NCI-H446 (cell line): ENCODE measurements at regions not wholly inside any gene's neighbourhood (a gene's known extent, or its start where the extent isn't known, plus 50 kb on each side); places are given as distances from the start of the nearest gene placed in this dataset.
"Not testable (repeated sequence)": the region's sequence is repeated elsewhere in the genome, so short reads cannot be mapped to it uniquely, and the experiment has no call there.

ENCODE experiments used
- DNase-seq, 2 experiments: peaks; one replicate each; lab custom pipeline; 2025; lab: John Stamatoyannopoulos, UW

- not testable (repeated sequence) for DNase-seq
Observed at GRCh38 chr5:97234380-97234779, 51.3 kb upstream of the RIOK2 start.

GRCh38 chr5:97242341-97242740 lies 59.3 kb upstream of the RIOK2 start:
- DNase-seq: no peak

GRCh38 chr5:97243353-97243752 lies 60.3 kb upstream of the RIOK2 start:
- DNase-seq: no peak

- DNase-seq: no peak
Observed at GRCh38 chr5:97245386-97245785, 62.3 kb upstream of the RIOK2 start.

GRCh38 chr5:97250113-97250512 lies 67.1 kb upstream of the RIOK2 start:
- DNase-seq: no peak

- no peak for DNase-seq
Observed at GRCh38 chr5:97266076-97266475, 83.0 kb upstream of the RIOK2 start.

- DNase-seq: peak in 1 of 2 experiments; percentile 31
Observed at GRCh38 chr5:97266576-97266975, 83.5 kb upstream of the RIOK2 start.

DNA sequence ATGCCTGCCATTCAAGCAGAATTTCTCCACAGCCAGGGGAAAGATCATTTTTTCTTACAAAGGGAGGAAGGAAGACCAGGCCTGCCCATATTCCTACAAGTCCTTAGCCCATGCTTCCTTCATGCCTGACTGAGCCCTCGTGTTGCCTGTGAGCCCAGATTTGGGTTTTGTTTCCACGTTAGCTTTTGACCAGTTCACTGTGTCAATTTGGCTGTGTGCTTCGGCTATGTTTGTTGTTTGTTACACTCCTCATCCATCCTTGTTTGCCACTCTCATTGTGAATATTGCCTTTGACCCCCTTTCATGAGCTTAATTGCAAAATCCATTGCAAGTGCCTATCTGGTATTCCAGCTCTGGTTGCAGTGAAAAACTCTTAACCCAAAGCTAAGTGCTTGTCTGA lies 84.7 kb upstream of the RIOK2 start:
- no peak for DNase-seq

- no peak for DNase-seq
Observed at GRCh38 chr5:97276474-97277120, 93.5 kb upstream of the RIOK2 start.

- DNase-seq: no peak
Observed at GRCh38 chr5:97281257-97281656, 98.2 kb upstream of the RIOK2 start.

DNA sequence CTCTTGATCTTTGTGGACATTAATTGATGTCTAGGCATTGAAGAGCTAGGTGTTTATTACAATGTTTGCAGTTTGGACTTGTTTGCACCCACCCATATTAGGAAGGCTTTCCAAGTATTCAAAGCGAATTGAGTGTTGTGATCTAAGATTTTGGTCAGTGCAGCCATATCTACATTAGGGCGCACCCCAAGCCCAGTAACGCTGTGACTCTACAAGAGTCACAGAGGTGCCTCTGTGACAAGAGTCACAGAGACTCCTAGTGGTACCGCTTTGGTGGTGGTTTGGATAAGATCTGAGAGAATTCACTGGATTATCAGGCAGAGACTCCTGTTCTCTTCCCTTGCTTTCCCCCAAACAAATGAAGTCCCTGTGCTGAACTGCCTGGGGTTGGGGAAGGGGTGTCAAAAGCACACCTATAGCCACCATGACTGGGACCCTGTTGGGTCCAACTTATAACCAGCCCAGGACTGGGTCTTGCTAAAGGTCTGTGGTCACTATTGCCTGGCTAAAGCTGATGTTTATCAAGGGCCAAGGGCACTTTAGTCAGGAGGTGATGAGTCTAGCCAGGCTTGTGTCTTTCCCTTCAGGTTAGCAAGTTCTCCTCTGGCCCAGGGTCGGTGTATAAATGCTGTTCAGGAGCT lies 114.1 kb upstream of the RIOK2 start:
- peak; percentile 36 to 40 for DNase-seq

GRCh38 chr5:97297704-97298091 lies 114.7 kb upstream of the RIOK2 start:
- no peak for DNase-seq

DNA sequence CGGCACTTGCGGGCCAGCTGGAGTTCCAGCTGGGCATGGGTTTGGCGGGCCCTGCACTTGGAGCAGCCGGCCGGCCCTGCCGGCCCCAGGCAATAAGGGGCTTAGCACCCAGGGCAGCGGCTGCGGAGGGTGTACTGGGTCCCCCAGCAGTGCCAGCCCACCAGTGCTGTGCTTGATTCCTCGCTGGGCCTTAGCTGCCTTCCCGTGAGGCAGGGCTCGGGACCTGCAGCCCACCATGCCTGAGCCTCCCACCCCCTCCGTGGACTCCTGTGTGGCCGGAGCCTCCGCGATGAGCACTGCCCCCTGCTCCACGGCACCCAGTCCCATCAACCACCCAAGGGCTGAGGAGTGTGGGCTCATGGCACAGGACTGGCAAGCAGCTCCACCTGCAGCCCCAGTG lies 118.1 kb upstream of the RIOK2 start:
- DNase-seq: not testable (repeated sequence)

- DNase-seq: no peak
Observed at GRCh38 chr5:97338729-97339128, 155.7 kb upstream of the RIOK2 start.

DNA sequence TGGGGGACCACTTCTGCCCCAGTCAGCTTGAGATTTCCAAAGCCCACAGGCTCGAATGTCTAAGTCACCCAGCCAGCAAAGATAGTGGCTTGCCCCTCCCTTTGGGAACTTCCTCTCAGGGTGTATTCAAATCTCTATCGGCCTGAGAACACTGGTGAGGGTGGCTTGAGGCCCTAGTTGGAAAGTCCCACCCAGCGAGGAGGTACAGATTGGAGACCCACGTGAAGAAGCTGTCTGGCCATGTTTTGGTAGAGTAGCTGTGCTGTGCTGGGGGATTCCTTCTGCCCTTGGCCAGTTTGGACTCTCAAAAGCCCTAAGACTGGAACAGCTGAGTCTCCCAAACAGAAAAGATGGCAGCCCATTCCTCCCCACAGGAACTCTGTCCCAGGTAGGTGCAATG lies 172.7 kb upstream of the RIOK2 start:
- no peak for DNase-seq

GRCh38 chr5:97363577-97363976 lies 180.5 kb upstream of the RIOK2 start:
- DNase-seq: no peak

DNA sequence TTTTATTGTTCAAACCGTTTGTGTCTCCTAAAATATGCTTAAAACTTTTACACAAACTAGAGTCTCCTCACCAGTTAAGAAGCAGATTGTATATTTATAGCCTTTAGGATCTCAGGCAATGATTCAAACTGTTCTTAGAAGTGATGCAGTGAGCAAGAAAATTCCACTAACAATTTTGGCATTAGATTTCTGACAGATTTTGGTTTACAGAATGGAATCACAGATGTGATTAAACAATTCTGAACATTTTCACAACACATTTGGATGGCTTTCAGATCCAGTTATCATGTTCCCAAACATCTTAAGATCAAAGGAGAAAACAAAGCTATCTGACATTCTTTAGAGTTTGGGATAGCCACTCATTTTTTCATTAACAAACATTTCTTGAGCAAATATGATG lies 181.7 kb upstream of the RIOK2 start:
- DNase-seq: no peak

DNA sequence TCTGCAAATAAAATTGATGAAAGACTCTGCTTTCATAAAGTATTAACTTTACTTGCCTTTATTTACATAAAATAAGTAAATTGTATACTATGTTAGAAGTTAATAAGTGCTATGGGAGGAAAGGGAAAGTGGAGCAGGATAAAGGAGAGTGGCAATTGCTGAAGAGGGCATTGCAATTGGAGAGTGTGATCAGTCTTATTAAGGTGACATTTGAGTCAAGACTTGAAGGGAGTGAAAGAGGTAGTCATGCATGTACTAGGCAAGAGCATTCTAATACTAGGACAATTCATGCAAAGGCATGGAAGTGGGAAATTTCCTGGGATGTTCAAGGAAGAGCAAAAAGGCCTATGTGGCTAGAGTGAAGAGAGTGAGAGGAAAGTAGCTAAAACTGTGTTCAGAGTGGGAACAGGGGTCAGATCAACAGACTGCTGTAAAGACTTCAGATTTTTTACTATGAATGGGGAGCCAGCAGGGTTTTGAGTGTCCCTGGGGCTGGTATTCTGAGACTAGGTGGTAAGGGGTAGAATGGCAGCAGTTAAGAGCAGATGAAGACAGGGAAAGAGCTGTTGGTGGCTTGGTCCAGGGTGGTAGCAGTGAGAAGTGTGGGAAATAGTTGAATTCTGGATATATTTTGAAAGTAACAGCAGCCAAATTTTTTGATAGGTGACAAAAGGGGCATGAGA lies 182.3 kb upstream of the RIOK2 start:
- no peak for DNase-seq

- DNase-seq: no peak
Observed at GRCh38 chr5:97365918-97366317, 182.9 kb upstream of the RIOK2 start.

DNA sequence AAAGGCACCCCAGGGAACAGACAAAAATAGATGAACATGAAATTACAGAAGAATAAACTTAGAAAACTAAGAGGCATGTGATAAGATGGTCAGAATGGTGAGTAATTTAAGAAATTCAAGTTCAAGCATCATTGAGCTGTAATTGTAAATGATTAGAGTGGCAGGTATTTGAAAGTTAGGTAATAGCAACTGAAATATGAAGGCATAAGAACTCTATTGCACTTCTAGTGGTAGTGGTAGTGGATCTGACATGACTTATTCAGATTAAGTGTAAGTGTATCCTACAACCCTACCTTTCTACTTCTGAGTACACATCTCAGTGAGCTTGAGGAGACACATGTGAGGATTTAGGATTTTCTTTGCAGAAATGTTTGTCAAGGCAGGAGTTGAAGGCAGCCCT lies 192.9 kb upstream of the RIOK2 start:
- DNase-seq: no peak

DNA sequence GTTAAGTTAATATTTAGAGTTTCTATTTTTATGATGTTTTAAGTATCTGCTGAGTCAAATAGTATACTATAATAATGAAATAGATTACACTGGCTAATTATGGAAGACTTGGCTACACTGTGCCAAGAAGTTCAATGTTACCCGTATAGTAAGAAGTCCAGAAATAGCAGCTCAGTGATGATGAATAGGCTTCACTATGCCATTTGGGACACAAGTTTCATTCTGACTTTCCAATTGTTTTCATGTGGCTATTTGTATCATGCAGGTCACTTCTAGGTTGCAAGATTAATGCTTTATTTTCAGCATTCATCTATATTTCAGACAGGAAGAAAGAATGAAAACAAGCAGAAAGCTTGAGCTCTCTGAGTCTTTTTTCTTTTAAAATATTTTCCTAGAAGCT lies 194.5 kb upstream of the RIOK2 start:
- DNase-seq: no peak

DNA sequence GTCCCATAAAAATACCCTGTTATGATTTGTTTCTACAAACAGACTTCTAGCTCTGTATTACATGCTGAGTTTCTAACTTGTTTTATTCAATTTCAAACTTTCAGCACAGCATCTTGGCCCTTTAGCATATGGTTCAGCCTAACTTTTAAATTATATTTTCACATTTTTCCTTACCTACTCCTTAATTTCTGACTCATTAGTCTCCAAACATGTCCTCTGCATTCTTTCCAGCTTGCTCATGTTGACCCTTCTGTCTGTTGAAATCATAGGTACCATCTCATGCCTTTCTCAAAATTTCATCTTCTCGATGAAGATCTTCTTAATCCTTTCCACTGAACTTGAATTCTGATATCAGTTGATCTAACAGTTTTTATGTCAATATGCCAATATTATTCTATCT lies 200.9 kb upstream of the RIOK2 start:
- DNase-seq: no peak

- DNase-seq: no peak
Observed at GRCh38 chr5:97388794-97389193, 205.7 kb upstream of the RIOK2 start.

DNA sequence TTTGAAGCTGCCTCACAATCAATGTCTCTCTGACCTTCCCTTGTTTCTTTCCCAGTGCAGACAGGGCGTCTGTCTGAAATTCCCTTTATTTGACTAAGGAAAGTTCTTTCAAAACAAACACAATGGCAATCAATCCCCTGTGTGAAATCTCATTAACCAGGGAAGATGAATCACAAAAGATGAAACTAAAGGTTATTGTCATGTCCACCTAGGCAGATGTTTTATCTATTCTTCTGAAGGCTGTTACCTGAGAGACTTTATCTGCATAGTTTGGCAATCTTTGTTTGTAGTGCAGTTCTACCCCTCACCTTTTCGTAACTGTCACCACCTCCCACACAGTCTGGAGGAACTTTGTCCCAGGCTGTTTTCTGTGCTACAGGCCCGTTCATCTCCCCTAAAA lies 217.5 kb upstream of the RIOK2 start:
- no peak for DNase-seq
